Heart left ventricle (tissue), 16 donors: ENCODE measurements at regions not wholly inside any gene's neighbourhood (a gene's known extent, or its start where the extent isn't known, plus 50 kb on each side); places are given as distances from the start of the nearest gene placed in this dataset.

Source experiments
- ATAC-seq, 4 donors: fragments of 200-7000 bp; cut with Tn5 transposase; one replicate each; pipeline ENCODE4 v1.9.1; 2020 to 2022; ENCODE audit warnings: moderate library complexity in 4 of 4, mild to moderate bottlenecking in 3 of 4, moderate number of reproducible peaks in 1 of 4
- DNase-seq, 5 donors: peaks; one replicate each; pipeline ENCODE4 v3.0.0-alpha.2; 2020
- H3K27ac ChIP-seq, 12 donors: fragments of 200-600 bp; sonication (generic) in 4 of 12; one replicate each; pipeline versions ENCODE4 v1.5.0 to v1.8.0; 2016 to 2022; ENCODE audit warnings: mild to moderate bottlenecking in 2 of 12
- H3K27me3 ChIP-seq, 9 donors: fragments of 200-600 bp; sonication (generic) in 2 of 9; one replicate each; pipeline versions ENCODE4 v1.5.1 to v1.8.0; 2016 to 2022; ENCODE audit warnings: mild to moderate bottlenecking in 3 of 9
- H3K36me3 ChIP-seq, 9 donors: fragments of 200-600 bp; sonication (generic) in 2 of 9; one replicate each; pipeline versions ENCODE4 v1.5.0 to v1.8.0; 2018 to 2022; ENCODE audit warnings: mild to moderate bottlenecking in 2 of 9
- H3K4me1 ChIP-seq, 12 donors: fragments of 200-600 bp; sonication (generic) in 4 of 12; one replicate each; pipeline versions ENCODE4 v1.5.0 to v1.8.0; 2016 to 2022; ENCODE audit warnings: mild to moderate bottlenecking in 3 of 12
- H3K4me3 ChIP-seq, 12 donors: fragments of 200-600 bp; sonication (generic) in 4 of 12; one replicate each; pipeline versions ENCODE4 v1.5.0 to v1.8.0; 2017 to 2022; ENCODE audit warnings: mild to moderate bottlenecking in 9 of 12, moderate library complexity in 4 of 12
- H3K9me3 ChIP-seq, 12 donors: fragments of 200-600 bp; sonication (generic) in 4 of 12; one replicate each; pipeline versions ENCODE4 v1.5.0 to v1.8.0; 2016 to 2022; ENCODE audit warnings: mild to moderate bottlenecking in 1 of 12
- POLR2A ChIP-seq, 2 donors: fragments of 450-650 bp; IDR thresholded peaks; one replicate each; pipeline ENCODE4 v1.6.1; 2017; ENCODE audit warnings: antibody characterized with exemption in 2 of 2, mild to moderate bottlenecking in 2 of 2, moderate library complexity in 2 of 2
- WGBS, 4 donors: extraction: QIAGEN DNeasy Blood & Tissue Kit in 2 of 4; methylation state at CpG; one replicate each; pipeline versions ENCODE4 v1.1.5 to v1.1.7; 2013 to 2018; 5-methylcytosine and 5-hydroxymethylcytosine counted together
- intact Hi-C, 10 donors: fragments of 100-400 bp; cut with DNase I; formaldehyde crosslinking; loops; one replicate each; pipeline versions ENCODE4 v1.11.1 to v1.14.2; 2022
- TF ChIP-seq, protein P1 (sequence below), 12 donors: fragments of 200-600 bp; sonication (generic) in 4 of 12; IDR thresholded peaks; one replicate each; pipeline versions ENCODE4 v1.5.0 to v1.8.0; 2018 to 2022; ENCODE audit warnings: antibody characterized with exemption in 12 of 12, mild to moderate bottlenecking in 5 of 12
- donor health status: ischemic (EF 13 %, LVEDD 7.1; RV severe dilation, severe dysfunction).
- donor health status: healthy with polysubstance abuse.
- donor health status: DM: no; HTN: yes; CAD: no.
- donor health status: DM: no; HTN: no; CAD: no.
- donor health status: ischemic (EF 25% LVEDD 6.9; RV normal size, moderate dysfunction).
- donor health status: ischemic (EF 25% LVEDD 5.7; RV mildly dilated, moderate dysfunction).
- donor health status: healthy.
- donor health status: DM: yes; HTN: yes; CAD: no.
- donor health status: ischemic (EF 35%, LVEDD 5.7; RV mildly dilated, moderate dysfunction).
- donor health status: nonischemic (EF 11% LVEDD 7.7; RV severe dilation, severe dysfunction).
- donor health status: DM: yes; HTN: yes; CAD: no.
- donor health status: PGD.
- donor health status: ischemic (EF 29% LVEDD 5.4; RV normal size, mild dysfunction).
- donor health status: nonischemic (EF 23%, LVEDD 6.1; RV moderate dilation, normal function).

DNA sequence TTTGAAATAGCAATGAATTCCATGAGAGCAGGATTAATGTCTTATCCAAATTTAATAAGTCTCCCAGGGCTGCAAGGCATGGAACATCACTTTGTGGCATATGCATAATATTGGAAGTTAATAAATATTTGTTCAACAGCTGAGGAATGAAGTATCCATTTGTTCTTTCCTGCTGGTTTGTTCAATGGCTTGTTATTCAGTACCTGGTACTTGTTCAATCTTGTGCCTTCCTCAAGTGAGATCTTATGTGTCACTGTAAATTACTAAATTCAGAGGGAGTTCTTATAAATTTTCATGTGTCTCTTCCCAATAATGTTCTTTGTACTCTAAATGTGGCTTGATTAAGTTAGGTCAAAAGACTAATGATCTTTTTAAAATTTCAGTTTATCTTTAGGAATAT lies 1105.5 kb upstream of the SPRY2 start:
- ATAC-seq, result no peak
- DNase-seq, result no peak
- Histone ChIP-seq H3K27ac (no peak overlapping the region), H3K9me3 (no peaks in the 10 kb centered on the region), H3K4me3 (no peak overlapping the region), H3K4me1 (no peaks in the 10 kb centered on the region), H3K36me3 (no peaks in the 10 kb centered on the region), H3K27me3 (no peaks in the 10 kb centered on the region)
- intact Hi-C loops, result no loop called here
- TF ChIP-seq POLR2A (IDR thresholded peaks at IDR 0.05), result no peak
- TF ChIP-seq, protein P1, sequence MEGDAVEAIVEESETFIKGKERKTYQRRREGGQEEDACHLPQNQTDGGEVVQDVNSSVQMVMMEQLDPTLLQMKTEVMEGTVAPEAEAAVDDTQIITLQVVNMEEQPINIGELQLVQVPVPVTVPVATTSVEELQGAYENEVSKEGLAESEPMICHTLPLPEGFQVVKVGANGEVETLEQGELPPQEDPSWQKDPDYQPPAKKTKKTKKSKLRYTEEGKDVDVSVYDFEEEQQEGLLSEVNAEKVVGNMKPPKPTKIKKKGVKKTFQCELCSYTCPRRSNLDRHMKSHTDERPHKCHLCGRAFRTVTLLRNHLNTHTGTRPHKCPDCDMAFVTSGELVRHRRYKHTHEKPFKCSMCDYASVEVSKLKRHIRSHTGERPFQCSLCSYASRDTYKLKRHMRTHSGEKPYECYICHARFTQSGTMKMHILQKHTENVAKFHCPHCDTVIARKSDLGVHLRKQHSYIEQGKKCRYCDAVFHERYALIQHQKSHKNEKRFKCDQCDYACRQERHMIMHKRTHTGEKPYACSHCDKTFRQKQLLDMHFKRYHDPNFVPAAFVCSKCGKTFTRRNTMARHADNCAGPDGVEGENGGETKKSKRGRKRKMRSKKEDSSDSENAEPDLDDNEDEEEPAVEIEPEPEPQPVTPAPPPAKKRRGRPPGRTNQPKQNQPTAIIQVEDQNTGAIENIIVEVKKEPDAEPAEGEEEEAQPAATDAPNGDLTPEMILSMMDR (IDR thresholded peaks at IDR 0.05), result no peak

DNA sequence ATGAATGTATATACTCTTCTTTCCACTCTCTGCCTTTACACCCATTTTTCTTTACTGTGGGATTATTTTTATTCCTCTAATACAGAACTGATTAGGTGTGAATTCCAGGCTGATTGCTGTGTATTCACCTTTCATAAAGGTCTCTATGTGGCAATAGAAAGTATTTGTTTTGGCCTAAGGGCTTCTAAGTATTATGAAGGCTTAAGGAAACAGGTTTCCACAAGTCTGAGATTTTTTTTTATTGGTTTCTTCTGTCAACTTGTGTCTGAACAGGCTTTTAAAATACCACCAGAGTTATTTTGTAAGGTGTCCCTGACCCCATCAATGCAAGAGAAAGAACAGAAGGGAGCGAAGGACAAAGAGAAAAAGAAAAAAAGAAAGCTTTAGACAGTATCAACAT lies 1102.0 kb upstream of the SPRY2 start:
- H3K36me3 ChIP-seq, result no peaks in the 10 kb centered on the region
- intact Hi-C loops, result no loop called here
- no peak overlapping the region for H3K4me3 ChIP-seq
- no peak for ATAC-seq
- H3K27me3 ChIP-seq, result no peaks in the 10 kb centered on the region
- TF ChIP-seq POLR2A (IDR thresholded peaks at IDR 0.05), result no peak
- TF ChIP-seq, protein P1 (IDR thresholded peaks at IDR 0.05), result no peak
- H3K9me3 ChIP-seq, result no peaks in the 10 kb centered on the region
- no peak for DNase-seq
- WGBS, 4 donors, result 65 to 76% (median 70%) methylated on average over 1 of the region's 1 CpG
- no peak overlapping the region for H3K27ac ChIP-seq
- no peaks in the 10 kb centered on the region for H3K4me1 ChIP-seq

DNA sequence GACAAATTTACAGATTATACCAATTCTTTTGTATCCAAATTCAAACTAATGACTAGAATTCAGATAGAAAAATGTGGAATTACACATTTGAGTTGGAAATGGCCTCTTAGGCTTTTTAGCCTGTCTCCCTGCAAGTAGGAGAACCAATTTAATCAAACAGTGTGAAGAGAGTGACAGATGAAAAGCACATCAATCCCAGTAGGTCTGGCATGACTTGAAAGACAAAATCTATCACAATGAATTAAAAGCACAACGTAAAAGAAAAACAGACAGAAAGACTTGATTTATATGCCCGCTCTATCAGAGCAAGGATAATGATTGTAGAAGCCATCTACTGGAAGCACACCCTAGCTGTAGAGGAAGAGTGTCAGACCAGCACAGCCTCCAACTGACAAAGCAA lies 1084.4 kb upstream of the SPRY2 start:
- peaks cover 0 to 12% (median 0%) of the 10 kb centered on the region in 12 donors for H3K9me3 ChIP-seq
- no peak overlapping the region for H3K4me3 ChIP-seq
- no peak overlapping the region for H3K27ac ChIP-seq
- intact Hi-C loops, result no loop called here
- ATAC-seq, result no peak
- no peaks in the 10 kb centered on the region for H3K27me3 ChIP-seq
- no peaks in the 10 kb centered on the region for H3K36me3 ChIP-seq
- DNase-seq, result no peak
- WGBS, 4 donors, result 63 to 77% (median 69%) methylated on average over 2 of the region's 2 CpGs
- H3K4me1 ChIP-seq, result no peaks in the 10 kb centered on the region
- TF ChIP-seq POLR2A (IDR thresholded peaks at IDR 0.05), result no peak
- TF ChIP-seq, protein P1 (IDR thresholded peaks at IDR 0.05), result no peak

DNA sequence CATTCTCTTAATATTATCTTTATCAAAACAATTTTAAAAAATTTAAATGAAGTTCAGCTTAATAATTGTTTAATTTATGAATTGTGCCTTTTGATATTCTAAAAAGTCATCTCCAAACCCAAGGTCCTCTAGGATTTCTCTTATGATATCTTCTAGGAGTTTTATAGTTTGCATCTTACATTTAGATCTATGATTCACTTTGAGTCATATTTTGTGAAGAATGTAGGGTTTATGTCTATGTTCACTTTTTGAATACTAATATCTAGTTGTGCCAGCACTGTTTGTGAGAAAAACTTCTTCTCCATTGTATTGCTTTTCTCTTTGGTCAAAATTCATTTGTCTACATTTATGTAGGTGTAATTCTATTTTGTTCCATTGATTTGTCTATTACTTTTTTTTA lies 1068.4 kb upstream of the SPRY2 start:
- H3K4me3 ChIP-seq, result no peak overlapping the region
- no peak for ATAC-seq
- H3K4me1 ChIP-seq, result no peaks in the 10 kb centered on the region
- no peak overlapping the region for H3K27ac ChIP-seq
- intact Hi-C loops, result no loop called here
- H3K9me3 ChIP-seq, result no peaks in the 10 kb centered on the region
- H3K36me3 ChIP-seq, result no peaks in the 10 kb centered on the region
- TF ChIP-seq, protein P1 (IDR thresholded peaks at IDR 0.05), result no peak
- no peak for TF ChIP-seq POLR2A (IDR thresholded peaks at IDR 0.05)
- no peaks in the 10 kb centered on the region for H3K27me3 ChIP-seq
- DNase-seq, result no peak
